ENCODE measurements at regions not wholly inside any gene's neighbourhood (a gene's known extent, or its start where the extent isn't known, plus 50 kb on each side); places are given as distances from the start of the nearest gene placed in this dataset.

DNA sequence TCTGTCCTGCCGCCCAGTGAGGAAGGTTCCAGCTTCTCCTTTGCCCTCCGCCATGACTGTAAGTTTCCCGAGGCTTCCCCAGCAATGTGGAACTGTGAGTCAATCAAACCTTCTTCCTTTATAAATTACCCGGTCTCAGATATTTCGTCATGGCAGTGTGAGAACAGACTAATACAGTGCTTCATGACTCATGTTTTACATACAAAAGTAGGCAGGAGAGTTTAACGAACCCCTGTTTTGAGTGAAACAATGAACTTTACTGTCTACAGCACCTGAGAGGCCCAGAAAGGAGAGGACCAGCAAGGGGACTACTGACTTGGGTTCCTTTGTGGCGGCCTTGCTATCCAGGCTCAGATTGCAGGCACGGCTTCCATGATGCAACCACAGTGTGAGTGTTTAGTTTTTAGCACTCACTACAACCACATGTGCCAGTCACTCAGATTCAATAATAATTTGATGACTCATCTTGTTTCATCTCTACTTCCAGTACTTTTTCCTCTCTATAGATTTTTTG, 139.1 kb upstream of the CLINT1 start:
- Histone ChIP-seq H3K36me3 (no peaks in the 10 kb centered on the region), H3K4me1 (no peaks in the 10 kb centered on the region), H3K27ac (no peak overlapping the region), H3K4me3 (no peak overlapping the region), H3K9me3 (no peaks in the 10 kb centered on the region), H3K27me3 (no peaks in the 10 kb centered on the region)
- in situ Hi-C loops (cut with MboI; ENCODE audit: low sequenced_read_pairs in 4 of 4), result no loop called here
- ATAC-seq, result no peak
- intact Hi-C loops (cut with DNase I; ENCODE audit: low total_unique reads), result no loop called here
- DNase-seq, result no peak
- TF ChIP-seq CTCF (IDR thresholded peaks at IDR 0.05 in 4 of 5, conservative IDR thresholded peaks at IDR 0.05 in 1 of 5) (no peak), POLR2A (IDR thresholded peaks at IDR 0.05) (no peak)

- in situ Hi-C loops (cut with MboI; ENCODE audit: low sequenced_read_pairs in 4 of 4) (no loop called here), intact Hi-C loops (cut with DNase I; ENCODE audit: low total_unique reads) (loop anchor here (1.0 to 2.0 kb wide), 2 partner anchors 178 to 232 kb away; no protein-coding TSS in a partner anchor)
- Histone ChIP-seq H3K27ac (no peak overlapping the region), H3K9me3 (no peaks in the 10 kb centered on the region), H3K4me3 (no peak overlapping the region), H3K4me1 (no peaks in the 10 kb centered on the region), H3K27me3 (no peaks in the 10 kb centered on the region), H3K36me3 (no peaks in the 10 kb centered on the region)
- TF ChIP-seq POLR2A (IDR thresholded peaks at IDR 0.05) (no peak), CTCF (IDR thresholded peaks at IDR 0.05 in 4 of 5, conservative IDR thresholded peaks at IDR 0.05 in 1 of 5) (peak in 3 of 5 experiments; percentile 35 to 58 (median 43))
- ATAC-seq (peak; percentile 45 to 66), DNase-seq (peak; percentile 24 to 25)
Measured at GRCh38 chr5:157994906-157995519, 136.1 kb upstream of the CLINT1 start.

- in situ Hi-C loops (cut with MboI; ENCODE audit: low sequenced_read_pairs in 4 of 4), result no loop called here
- intact Hi-C loops (cut with DNase I; ENCODE audit: low total_unique reads), result loop anchor here (2.0 kb wide), 1 partner anchor 231 kb away; no protein-coding TSS in a partner anchor
- no peak for ATAC-seq
- no peaks in the 10 kb centered on the region for H3K36me3 ChIP-seq
- DNase-seq, result no peak
- H3K9me3 ChIP-seq, result no peaks in the 10 kb centered on the region
- no peaks in the 10 kb centered on the region for H3K27me3 ChIP-seq
- H3K27ac ChIP-seq, result no peak overlapping the region
- H3K4me3 ChIP-seq, result no peak overlapping the region
- no peak for TF ChIP-seq CTCF (IDR thresholded peaks at IDR 0.05 in 4 of 5, conservative IDR thresholded peaks at IDR 0.05 in 1 of 5)
- TF ChIP-seq POLR2A (IDR thresholded peaks at IDR 0.05), result no peak
- H3K4me1 ChIP-seq, result no peaks in the 10 kb centered on the region
Measured at GRCh38 chr5:157993986-157994691, 135.2 kb upstream of the CLINT1 start.

GRCh38 chr5:157993201-157993600, 134.3 kb upstream of the CLINT1 start:
- no peak for ATAC-seq
- Histone ChIP-seq H3K9me3 (no peaks in the 10 kb centered on the region), H3K36me3 (no peaks in the 10 kb centered on the region), H3K27me3 (no peaks in the 10 kb centered on the region), H3K4me3 (no peak overlapping the region), H3K4me1 (no peaks in the 10 kb centered on the region), H3K27ac (no peak overlapping the region)
- TF ChIP-seq POLR2A (IDR thresholded peaks at IDR 0.05) (no peak), CTCF (IDR thresholded peaks at IDR 0.05 in 4 of 5, conservative IDR thresholded peaks at IDR 0.05 in 1 of 5) (no peak)
- DNase-seq, result no peak
- intact Hi-C loops (cut with DNase I; ENCODE audit: low total_unique reads), result no loop called here
- in situ Hi-C loops (cut with MboI; ENCODE audit: low sequenced_read_pairs in 4 of 4), result no loop called here

All from gastrocnemius medialis (tissue), 4 donors.